HG03342 (cell line): ENCODE measurements at regions not wholly inside any gene's neighbourhood (a gene's known extent, or its start where the extent isn't known, plus 50 kb on each side); places are given as distances from the start of the nearest gene placed in this dataset.
"Not testable (repeated sequence)": the region's sequence is repeated elsewhere in the genome, so short reads cannot be mapped to it uniquely, and the experiment has no call there.

Source experiments
- ATAC-seq: cut with Tn5 transposase; IDR thresholded peaks from one replicate; pipeline ENCODE4 v1.9.1; 2021; ENCODE audit warnings: mild to moderate bottlenecking, moderate library complexity; ENCODE audit not compliant: unreplicated experiment

GRCh38 chr15:96466389-96466947 lies 136.0 kb downstream of the NR2F2 start:
- no peak for ATAC-seq

GRCh38 chr15:96468036-96468435 lies 137.5 kb downstream of the NR2F2 start:
- ATAC-seq, result no peak

- no peak for ATAC-seq
Measured at GRCh38 chr15:96470681-96471310, 140.3 kb downstream of the NR2F2 start.

- ATAC-seq, result no peak
Measured at GRCh38 chr15:96472681-96473080, 142.2 kb downstream of the NR2F2 start.

- ATAC-seq, result no peak
Measured at GRCh38 chr15:96473556-96473955, 143.1 kb downstream of the NR2F2 start.

- no peak for ATAC-seq
Measured at GRCh38 chr15:96474231-96474664, 143.7 kb downstream of the NR2F2 start.

GRCh38 chr15:96477227-96477626 lies 146.7 kb downstream of the NR2F2 start:
- ATAC-seq, result no peak

- not testable (repeated sequence) for ATAC-seq
Measured at GRCh38 chr15:96484412-96484811, 153.9 kb downstream of the NR2F2 start.

GRCh38 chr15:96484830-96485229 lies 154.3 kb downstream of the NR2F2 start:
- ATAC-seq, result no peak

- no peak for ATAC-seq
Measured at GRCh38 chr15:96487245-96487644, 156.7 kb downstream of the NR2F2 start.

- not testable (repeated sequence) for ATAC-seq
Measured at GRCh38 chr15:96491066-96491699, 160.7 kb downstream of the NR2F2 start.

GRCh38 chr15:96491700-96492644 lies 161.5 kb downstream of the NR2F2 start:
- not testable (repeated sequence) for ATAC-seq

GRCh38 chr15:96494505-96494904 lies 164.0 kb downstream of the NR2F2 start:
- ATAC-seq, result no peak

- no peak for ATAC-seq
Measured at GRCh38 chr15:96495386-96495785, 164.9 kb downstream of the NR2F2 start.

- ATAC-seq, result no peak
Measured at GRCh38 chr15:96497951-96498350, 167.5 kb downstream of the NR2F2 start.

- ATAC-seq, result no peak
Measured at GRCh38 chr15:96500508-96500907, 170.0 kb downstream of the NR2F2 start.

- ATAC-seq, result no peak
Measured at GRCh38 chr15:96501362-96501761, 170.9 kb downstream of the NR2F2 start.

GRCh38 chr15:96502196-96502595 lies 171.7 kb downstream of the NR2F2 start:
- no peak for ATAC-seq

GRCh38 chr15:96503276-96503675 lies 172.8 kb downstream of the NR2F2 start:
- no peak for ATAC-seq

- ATAC-seq, result no peak
Measured at GRCh38 chr15:96504371-96504770, 173.9 kb downstream of the NR2F2 start.

GRCh38 chr15:96505014-96505413 lies 174.5 kb downstream of the NR2F2 start:
- no peak for ATAC-seq
